K562 (cell line): ENCODE measurements at regions not wholly inside any gene's neighbourhood (a gene's known extent, or its start where the extent isn't known, plus 50 kb on each side); places are given as distances from the start of the nearest gene placed in this dataset.

Experiments used
- ATAC-seq: fragments of 200-7000 bp; cut with Tn5 transposase; 3 replicates; pipeline ENCODE4 v1.9.1; 2020; ENCODE audit warnings: moderate library complexity
- BruUV-seq: library from RNA; stranded (reverse); fragments of 400-500 nt; replicated peaks from 2 replicates; lab custom pipeline; 2021; lab: Mats Ljungman, UMichigan
- CTCF ChIA-PET: fragments of 300-600 bp; formaldehyde crosslinking; extraction: SDS; loops from one replicate; lab custom pipeline; 2021; ENCODE audit warnings: low intra/inter-chr PET ratio; lab: Yijun Ruan, JAX
- POLR2A ChIA-PET: fragments of 300-600, 350-650 bp; sonication (Branson Sonifier 250); formaldehyde crosslinking; extraction: SDS; loops from one replicate; lab custom pipeline; 2021; ENCODE audit warnings: antibody characterized with exemption, inconsistent platforms; lab: Yijun Ruan, JAX
- DNase-seq, 4 experiments: peaks; one replicate each; pipeline versions ENCODE4 v3.0.0 to v3.0.0-alpha.2; 2011 to 2018; ENCODE audit warnings: low spot score in 3 of 4, mixed read lengths in 3 of 4; ENCODE audit errors: extremely low read depth in 1 of 4
- FAIRE-seq: peaks from 2 replicates; lab custom pipeline; 2011; peaks lifted over from hg19 to GRCh38; lab: Jason Lieb, UNC
- H2AFZ ChIP-seq: 2 replicates; pipeline ENCODE4 v1.6.0; 2011; ENCODE audit warnings: low read depth, low read length, control low read depth, inconsistent platforms
- H3K27ac ChIP-seq: fragments of 200-600 bp; 3 replicates; pipeline ENCODE4 v1.8.0; 2011; ENCODE audit warnings: low read depth, mild to moderate bottlenecking, control low read depth, inconsistent platforms, low read length, moderate library complexity, mixed read lengths; ENCODE audit errors: extremely low read depth
- H3K27me3 ChIP-seq, 2 experiments: fragments of 300-600 bp in 1 of 2; 2 replicates in 1 of 2; 3 replicates in 1 of 2; pipeline versions ENCODE4 v1.6.0 to v1.8.0; 2011; ENCODE audit warnings: inconsistent platforms in 2 of 2, low read length in 2 of 2, mild to moderate bottlenecking in 1 of 2, mixed read lengths in 1 of 2, moderate library complexity in 1 of 2; ENCODE audit not compliant: control insufficient read depth in 2 of 2, insufficient read depth in 2 of 2
- H3K36me3 ChIP-seq: fragments of 300-600 bp; 3 replicates; pipeline ENCODE4 v1.8.0; 2011; ENCODE audit warnings: mild to moderate bottlenecking, low read length, inconsistent platforms; ENCODE audit not compliant: control insufficient read depth, insufficient read depth
- H3K4me1 ChIP-seq, 2 experiments: fragments of 200-600 bp in 1 of 2; replicated peaks in 1 of 2; 2 replicates in 1 of 2; 3 replicates in 1 of 2; pipeline versions ENCODE4 v1.5.1 to v1.8.0; 2011; ENCODE audit warnings: inconsistent platforms in 2 of 2, low read length in 2 of 2, mild to moderate bottlenecking in 1 of 2, mixed read lengths in 1 of 2, moderate library complexity in 1 of 2; ENCODE audit not compliant: control insufficient read depth in 2 of 2, insufficient read depth in 2 of 2
- H3K4me2 ChIP-seq: 2 replicates; pipeline ENCODE4 v1.6.1; 2011; ENCODE audit warnings: low read length, control low read depth, inconsistent platforms, mixed read lengths; ENCODE audit not compliant: insufficient read depth
- H3K4me3 ChIP-seq: fragments of 200-600 bp; sonication (generic), shearing (Covaris generic); 2 replicates; pipeline ENCODE4 v1.5.1; 2016; ENCODE audit warnings: control low read depth, inconsistent platforms
- H3K79me2 ChIP-seq: fragments of 200-600 bp; 3 replicates; pipeline ENCODE4 v1.8.0; 2011; ENCODE audit warnings: low read length, inconsistent platforms; ENCODE audit not compliant: control insufficient read depth, insufficient read depth
- H3K9ac ChIP-seq, 2 experiments: 2 replicates each; pipeline versions ENCODE4 v1.6.0 to v1.6.1; 2011; ENCODE audit warnings: low read depth in 2 of 2, low read length in 2 of 2, control low read depth in 1 of 2, inconsistent platforms in 1 of 2, mild to moderate bottlenecking in 1 of 2, mixed read lengths in 1 of 2; ENCODE audit not compliant: insufficient read depth in 1 of 2
- H3K9me1 ChIP-seq: one replicate; pipeline ENCODE4 v1.6.0; 2011; ENCODE audit warnings: inconsistent platforms, mild to moderate bottlenecking, low read length, moderate library complexity; ENCODE audit not compliant: control insufficient read depth, insufficient read depth
- H3K9me3 ChIP-seq: replicated peaks from 2 replicates; pipeline ENCODE4 v1.5.1; 2011; ENCODE audit warnings: low read depth, low read length, inconsistent platforms; ENCODE audit not compliant: control insufficient read depth, insufficient read depth
- H4K20me1 ChIP-seq: replicated peaks from 2 replicates; pipeline ENCODE4 v1.6.1; 2011; ENCODE audit warnings: low read length, inconsistent platforms, mixed read lengths; ENCODE audit not compliant: control insufficient read depth, insufficient read depth
- ARID3B ChIP-seq: fragments of 250-450 bp; sonication (Bioruptor Pico); IDR thresholded peaks from 2 replicates; pipeline ENCODE4 v1.4.0; 2020; ENCODE audit warnings: borderline replicate concordance
- ATF3 ChIP-seq, 2 experiments: fragments of 450-650 bp in 1 of 2; sonication (generic) in 1 of 2; formaldehyde crosslinking in 1 of 2; IDR thresholded peaks in 1 of 2; conservative IDR thresholded peaks in 1 of 2; 2 replicates each; pipeline versions ENCODE4 v1.6.1 to v1.8.1; 2016 to 2023; ENCODE audit warnings: mild to moderate bottlenecking in 2 of 2, moderate library complexity in 2 of 2, inconsistent platforms in 1 of 2, missing genetic modification reagents in 1 of 2
- CAMTA2 ChIP-seq: fragments of 250-450 bp; sonication (Bioruptor Pico); conservative IDR thresholded peaks from 2 replicates; pipeline ENCODE4 v1.5.1; 2022
- CGGBP1 ChIP-seq: fragments of 250-450 bp; sonication (Bioruptor Pico); IDR thresholded peaks from 2 replicates; pipeline ENCODE4 v1.9.0; 2021; ENCODE audit warnings: mild to moderate bottlenecking
- FOXK1 ChIP-seq: sonication (generic); formaldehyde crosslinking; IDR thresholded peaks from 2 replicates; pipeline ENCODE4 v1.8.0; 2022; ENCODE audit warnings: missing genetic modification reagents, mild to moderate bottlenecking, borderline replicate concordance
- HES1 ChIP-seq: fragments of 450-650 bp; IDR thresholded peaks from 2 replicates; pipeline ENCODE4 v1.6.1; 2016; ENCODE audit warnings: low read depth, mild to moderate bottlenecking, moderate library complexity
- IRF2 ChIP-seq: sonication (generic); formaldehyde crosslinking; IDR thresholded peaks from 2 replicates; pipeline ENCODE4 v1.8.1; 2022; ENCODE audit warnings: mild to moderate bottlenecking, missing genetic modification reagents
- MLLT1 ChIP-seq, 2 experiments: fragments of 450-650 bp; IDR thresholded peaks; 2 replicates each; pipeline ENCODE4 v1.6.1; 2016
- PTRF ChIP-seq: fragments of 450-650 bp; IDR thresholded peaks from 2 replicates; pipeline ENCODE4 v1.6.1; 2016; ENCODE audit warnings: mild to moderate bottlenecking, missing genetic modification characterization, missing compliant biosample characterization
- RBM39 ChIP-seq: fragments of 200-400 bp; formaldehyde crosslinking; optimal IDR thresholded peaks from 2 replicates; pipeline ENCODE3; 2018; ENCODE audit warnings: low read depth, low read length
- ZNF764 ChIP-seq: fragments of 250-450 bp; sonication (Bioruptor Pico); IDR thresholded peaks from 2 replicates; pipeline ENCODE4 v1.4.0; 2020; ENCODE audit warnings: low read depth, mild to moderate bottlenecking, moderate library complexity
- ZNF77 ChIP-seq: fragments of 250-450 bp; sonication (Bioruptor Pico); IDR thresholded peaks from 2 replicates; pipeline ENCODE4 v1.5.0; 2020
- WGBS: fragments of 100-300 bp; shearing (Covaris generic); methylation state at CpG from one replicate; pipeline ENCODE4 v1.1.6; 2016; ENCODE audit warnings: low coverage, mixed read lengths; ENCODE audit not compliant: insufficient coverage; ENCODE audit errors: missing lambda C conversion rate; 5-methylcytosine and 5-hydroxymethylcytosine counted together
- in situ Hi-C: fragments of 300-500 bp; cut with MboI; formaldehyde crosslinking; loops from 4 replicates; pipeline ENCODE4 v1.15.0; 2018; ENCODE audit warnings: inconsistent platforms, mixed read lengths
- intact Hi-C: fragments of 100-400 bp; cut with micrococcal nuclease; formaldehyde crosslinking; loops from 2 replicates; pipeline ENCODE4 v1.14.2; 2022

GRCh38 chr4:167492007-167492406 lies 257.7 kb upstream of the SPOCK3 start:
- POLR2A ChIA-PET = no interaction called here
- BruUV-seq = no TSS peak
- Histone ChIP-seq H3K27me3 (no peaks in the 10 kb centered on the region), H3K4me3 (no peak overlapping the region), H3K27ac (no peak overlapping the region), H3K9ac (no peak overlapping the region), H3K36me3 (no peaks in the 10 kb centered on the region), H3K4me2 (no peak overlapping the region), H3K9me3 (no peaks in the 10 kb centered on the region), H2AFZ (no peak overlapping the region), H3K79me2 (no peaks in the 10 kb centered on the region), H3K9me1 (no peaks in the 10 kb centered on the region), H3K4me1 (no peaks in the 10 kb centered on the region), H4K20me1 (no peaks in the 10 kb centered on the region)
- TF ChIP-seq HES1 (no peak), ATF3 (IDR thresholded peaks at IDR 0.05) (no peak), ATF3 (CRISPR knock-in tag; conservative IDR thresholded peaks at IDR 0.05) (no peak)
- DNase-seq = no peak
- in situ Hi-C loops = no loop called here
- CTCF ChIA-PET = no interaction called here
- ATAC-seq = no peak
- FAIRE-seq = no peak
- intact Hi-C loops = no loop called here
- 0% methylated on average over 1 of the region's 1 CpG for whole genome bisulfite sequencing

- Histone ChIP-seq H3K79me2 (no peaks in the 10 kb centered on the region), H3K9me1 (no peaks in the 10 kb centered on the region), H3K27me3 (no peaks in the 10 kb centered on the region), H3K4me1 (no peaks in the 10 kb centered on the region), H3K27ac (no peak overlapping the region), H3K36me3 (no peaks in the 10 kb centered on the region), H3K9me3 (0 out of 2 replicates have a peak, but pooled peaks cover 3% of the 10 kb centered on the region), H4K20me1 (no peaks in the 10 kb centered on the region), H3K9ac (no peak overlapping the region), H2AFZ (no peak overlapping the region), H3K4me3 (no peak overlapping the region)
- in situ Hi-C loops (no loop called here), intact Hi-C loops (no loop called here)
- WGBS = 4% methylated on average over 2 of the region's 2 CpGs
- DNase-seq = no peak
- no TSS peak for BruUV-seq
- CTCF ChIA-PET = no interaction called here
- POLR2A ChIA-PET = no interaction called here
- TF ChIP-seq PTRF (tag) (no peak), RBM39 (no peak), CAMTA2 (CRISPR knock-in tag) (no peak), CGGBP1 (CRISPR knock-in tag) (no peak), ZNF77 (no peak), ARID3B (CRISPR knock-in tag) (no peak), ZNF764 (CRISPR knock-in tag) (no peak), MLLT1 (IDR thresholded peaks at IDR 0.05) (no peak), IRF2 (CRISPR knock-in tag) (no peak), FOXK1 (CRISPR knock-in tag) (no peak)
- TF ChIP-seq, all 486 proteins: peak for 0
- FAIRE-seq (no peak), ATAC-seq (no peak)
- H3K4me2 ChIP-seq = no peak overlapping the region
These were observed 275.3 kb upstream of the SPOCK3 start for GRCh38 chr4:167509551-167509950.
